Stomach (tissue), 8 donors: ENCODE measurements at regions not wholly inside any gene's neighbourhood (a gene's known extent, or its start where the extent isn't known, plus 50 kb on each side); places are given as distances from the start of the nearest gene placed in this dataset.

Source experiments
- DNase-seq, 2 donors: peaks; one replicate each; pipeline versions ENCODE4 v3.0.0 to v3.0.0-alpha.2; 2013 to 2019
- H3K27ac ChIP-seq, 5 donors: fragments of 200-600 bp in 4 of 5; sonication (generic) in 4 of 5; one replicate each; pipeline ENCODE4 v1.5.1; 2013 to 2019; ENCODE audit warnings: mild to moderate bottlenecking in 1 of 5, moderate library complexity in 1 of 5
- H3K27me3 ChIP-seq, 3 donors: fragments of 200-600 bp; sonication (generic); one replicate each; pipeline ENCODE4 v1.5.1; 2017 to 2019; ENCODE audit warnings: mixed run types in 1 of 3
- H3K36me3 ChIP-seq, 4 donors: fragments of 200-600 bp; sonication (generic); 1 replicate in 3 of 4; 2 replicates in 1 of 4; pipeline ENCODE4 v1.5.1; 2016 to 2019
- H3K4me1 ChIP-seq, 4 donors: fragments of 200-600 bp; sonication (generic); one replicate each; pipeline ENCODE4 v1.5.1; 2016 to 2019
- H3K4me3 ChIP-seq, 4 donors: fragments of 200-600 bp; sonication (generic) in 3 of 4; one replicate each; pipeline ENCODE4 v1.5.1; 2016 to 2019; ENCODE audit warnings: mild to moderate bottlenecking in 1 of 4
- H3K9me3 ChIP-seq, 4 donors: fragments of 200-600 bp; sonication (generic); one replicate each; pipeline ENCODE4 v1.5.1; 2016 to 2019
- CTCF ChIP-seq, 7 experiments: fragments of 450-650 bp in 4 of 7; fragments of 200-600 bp in 3 of 7; sonication (generic) in 3 of 7; IDR thresholded peaks; one replicate each; pipeline ENCODE4 v1.5.1; 2016 to 2019; ENCODE audit warnings: antibody characterized with exemption in 7 of 7, control low read depth in 2 of 7, mild to moderate bottlenecking in 1 of 7
- EP300 ChIP-seq: sonication (generic); formaldehyde crosslinking; IDR thresholded peaks from one replicate; pipeline ENCODE4 v1.6.1; 2017; ENCODE audit warnings: antibody characterized with exemption
- POLR2A ChIP-seq, 4 donors: fragments of 450-650 bp; IDR thresholded peaks; one replicate each; pipeline ENCODE4 v1.6.1; 2016; ENCODE audit warnings: antibody characterized with exemption in 4 of 4, control low read depth in 2 of 4, mild to moderate bottlenecking in 1 of 4, moderate library complexity in 1 of 4
- POLR2AphosphoS5 ChIP-seq, 3 donors: sonication (generic); formaldehyde crosslinking; IDR thresholded peaks; one replicate each; pipeline ENCODE4 v1.6.1; 2016; ENCODE audit warnings: antibody characterized with exemption in 3 of 3
- WGBS, 5 donors: extraction: QIAGEN DNeasy Blood & Tissue Kit in 3 of 5; methylation state at CpG; one replicate each; pipeline versions ENCODE4 v1.1.5 to v1.1.7; 2013 to 2018; 5-methylcytosine and 5-hydroxymethylcytosine counted together
- intact Hi-C: fragments of 100-400 bp; cut with DNase I; formaldehyde crosslinking; loops from one replicate; pipeline ENCODE4 v1.15.1; 2023; ENCODE audit warnings: low total_unique reads
- donor health status: healthy with polysubstance abuse.
- donor health status: Bipolar disorder and iron deficiency.
- donor health status: healthy.

- DNase-seq, result no peak
- no peak for TF ChIP-seq POLR2AphosphoS5 (IDR thresholded peaks at IDR 0.05)
- TF ChIP-seq EP300, result no peak
- TF ChIP-seq CTCF (IDR thresholded peaks at IDR 0.05), result no peak
- TF ChIP-seq POLR2A (IDR thresholded peaks at IDR 0.05), result no peak
- WGBS, 5 donors, result 81 to 100% (median 95%) methylated on average over 1 of the region's 1 CpG
- Histone ChIP-seq H3K9me3 (peaks cover 0 to 5% (median 0%) of the 10 kb centered on the region in 4 donors), H3K27ac (no peak overlapping the region), H3K4me3 (no peak overlapping the region), H3K27me3 (peaks cover 0 to 4% (median 0%) of the 10 kb centered on the region in 3 donors), H3K36me3 (no peaks in the 10 kb centered on the region), H3K4me1 (no peaks in the 10 kb centered on the region)
- intact Hi-C loops, result no loop called here
These were observed 155.1 kb upstream of the SERPINE2 start for GRCh38 chr2:224194161-224194560.

GRCh38 chr2:224191465-224191864, 152.4 kb upstream of the SERPINE2 start:
- WGBS, 5 donors, result 70 to 90% (median 84%) methylated on average over 3 of the region's 3 CpGs
- intact Hi-C loops, result no loop called here
- no peaks in the 10 kb centered on the region for H3K4me1 ChIP-seq
- TF ChIP-seq CTCF (IDR thresholded peaks at IDR 0.05) (no peak), POLR2AphosphoS5 (IDR thresholded peaks at IDR 0.05) (no peak), POLR2A (IDR thresholded peaks at IDR 0.05) (no peak), EP300 (no peak)
- H3K27ac ChIP-seq, result no peak overlapping the region
- DNase-seq, result no peak
- H3K9me3 ChIP-seq, result peaks cover 0 to 5% (median 0%) of the 10 kb centered on the region in 4 donors
- H3K4me3 ChIP-seq, result no peak overlapping the region
- H3K27me3 ChIP-seq, result peaks cover 0 to 4% (median 0%) of the 10 kb centered on the region in 3 donors
- H3K36me3 ChIP-seq, result no peaks in the 10 kb centered on the region

GRCh38 chr2:224190936-224191270, 151.8 kb upstream of the SERPINE2 start:
- H3K9me3 ChIP-seq, result peaks cover 0 to 5% (median 0%) of the 10 kb centered on the region in 4 donors
- WGBS, 5 donors, result 48 to 63% (median 60%) methylated on average over 2 of the region's 2 CpGs
- peaks cover 0 to 4% (median 0%) of the 10 kb centered on the region in 3 donors for H3K27me3 ChIP-seq
- no peak overlapping the region for H3K4me3 ChIP-seq
- no peaks in the 10 kb centered on the region for H3K36me3 ChIP-seq
- H3K27ac ChIP-seq, result no peak overlapping the region
- no peaks in the 10 kb centered on the region for H3K4me1 ChIP-seq
- TF ChIP-seq POLR2AphosphoS5 (IDR thresholded peaks at IDR 0.05), result no peak
- no peak for TF ChIP-seq POLR2A (IDR thresholded peaks at IDR 0.05)
- TF ChIP-seq EP300, result no peak
- TF ChIP-seq CTCF (IDR thresholded peaks at IDR 0.05), result no peak
- DNase-seq, result no peak
- intact Hi-C loops, result no loop called here

GRCh38 chr2:224190234-224190935, 151.3 kb upstream of the SERPINE2 start:
- H3K4me3 ChIP-seq, result no peak overlapping the region
- no peak for DNase-seq
- no peak overlapping the region for H3K27ac ChIP-seq
- H3K36me3 ChIP-seq, result no peaks in the 10 kb centered on the region
- H3K27me3 ChIP-seq, result peaks cover 0 to 4% (median 0%) of the 10 kb centered on the region in 3 donors
- no peaks in the 10 kb centered on the region for H3K4me1 ChIP-seq
- WGBS, 5 donors, result 49 to 67% (median 54%) methylated on average over 2 of the region's 2 CpGs
- peaks cover 0 to 5% (median 0%) of the 10 kb centered on the region in 4 donors for H3K9me3 ChIP-seq
- intact Hi-C loops, result no loop called here
- TF ChIP-seq EP300, result no peak
- TF ChIP-seq POLR2A (IDR thresholded peaks at IDR 0.05), result no peak
- no peak for TF ChIP-seq POLR2AphosphoS5 (IDR thresholded peaks at IDR 0.05)
- no peak for TF ChIP-seq CTCF (IDR thresholded peaks at IDR 0.05)
